ENCODE measurements at regions not wholly inside any gene's neighbourhood (a gene's known extent, or its start where the extent isn't known, plus 50 kb on each side); places are given as distances from the start of the nearest gene placed in this dataset.

GRCh38 chr4:157996061-157997028 lies 176.5 kb downstream of the GASK1B start:
- TF ChIP-seq POLR2A (IDR thresholded peaks at IDR 0.05; ENCODE audit: low read length): no peak
- TF ChIP-seq GATA1 (IDR thresholded peaks at IDR 0.05; ENCODE audit: low read depth, low read length): no peak

Measured in erythroblast (primary cell).